ENCODE measurements at regions not wholly inside any gene's neighbourhood (a gene's known extent, or its start where the extent isn't known, plus 50 kb on each side); places are given as distances from the start of the nearest gene placed in this dataset.
"Not testable (repeated sequence)": the region's sequence is repeated elsewhere in the genome, so short reads cannot be mapped to it uniquely, and the experiment has no call there.

DNA sequence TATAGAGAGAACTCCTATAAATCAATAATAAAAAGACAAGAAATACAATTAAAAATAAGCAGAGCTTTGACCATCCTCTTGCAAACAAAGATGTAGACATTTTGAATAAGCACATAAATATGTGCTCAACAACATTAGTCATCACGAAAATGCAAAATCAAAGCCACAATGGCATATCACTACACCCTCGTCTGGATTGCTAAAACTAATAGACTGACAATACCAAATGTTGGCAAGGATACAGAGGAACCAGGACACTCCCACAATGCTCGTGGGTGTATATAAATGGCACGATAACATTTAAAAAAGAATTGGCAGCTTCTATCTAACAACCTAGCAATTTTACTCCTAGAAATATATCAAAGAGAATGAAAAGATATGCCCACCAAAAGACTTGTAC, 530.8 kb downstream of the HAPSTR1 start:
- in situ Hi-C loops (cut with MboI; ENCODE audit: low pct_unique_long_range_greater_than_20kb, low sequenced_read_pairs), result no loop called here

GRCh38 chr16:9625122-9625521, 533.7 kb downstream of the HAPSTR1 start:
- in situ Hi-C loops (cut with MboI; ENCODE audit: low pct_unique_long_range_greater_than_20kb, low sequenced_read_pairs), result no loop called here
- DNase-seq, result no peak

More for the DNA sequence above, 530.8 kb downstream of the HAPSTR1 start:
- DNase-seq, result no peak

- no peak for DNase-seq
- in situ Hi-C loops (cut with MboI; ENCODE audit: low pct_unique_long_range_greater_than_20kb, low sequenced_read_pairs), result no loop called here
These were observed 536.0 kb downstream of the HAPSTR1 start for GRCh38 chr16:9627427-9627826.

DNA sequence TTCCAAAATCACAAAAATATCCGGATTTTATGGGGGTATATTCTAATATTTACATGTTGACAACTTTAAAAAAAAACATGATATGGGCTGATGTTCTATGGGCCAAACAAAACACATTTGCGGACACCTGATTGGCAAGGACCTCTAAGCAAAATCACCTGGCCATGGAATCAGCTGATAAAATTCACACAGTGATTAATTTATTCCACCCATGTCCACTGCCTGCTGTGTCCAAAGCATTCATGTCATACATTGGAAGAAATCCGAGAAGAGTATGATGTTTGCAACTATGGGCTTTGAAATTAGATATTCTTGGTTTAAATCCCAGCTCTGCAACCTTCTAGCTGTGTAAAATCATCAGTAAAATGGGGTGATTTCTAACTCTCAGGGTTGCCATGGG, 538.7 kb downstream of the HAPSTR1 start:
- DNase-seq, result no peak
- in situ Hi-C loops (cut with MboI; ENCODE audit: low pct_unique_long_range_greater_than_20kb, low sequenced_read_pairs), result no loop called here

- in situ Hi-C loops (cut with MboI; ENCODE audit: low pct_unique_long_range_greater_than_20kb, low sequenced_read_pairs), result no loop called here
- DNase-seq, result no peak
These were observed 539.5 kb downstream of the HAPSTR1 start for GRCh38 chr16:9630985-9631384.

DNA sequence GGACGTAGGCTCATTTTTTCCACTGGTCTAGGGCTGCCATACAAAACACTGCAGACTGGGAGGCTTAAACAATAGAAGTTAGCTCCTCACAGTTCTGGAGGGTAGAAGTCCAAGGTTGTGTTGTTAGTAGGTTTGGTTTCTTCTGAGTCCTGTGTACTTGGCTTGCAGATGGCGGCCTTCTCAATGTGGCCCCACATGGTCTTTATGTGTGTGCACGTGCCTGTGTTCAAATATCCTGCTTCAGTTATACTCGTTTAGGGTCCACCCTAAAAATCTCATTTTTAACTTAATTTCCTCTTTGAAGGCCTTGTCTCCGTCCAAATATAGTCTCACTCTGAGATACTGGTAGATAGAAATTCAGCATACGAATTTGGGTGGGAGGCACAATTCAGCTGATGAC, 542.4 kb downstream of the HAPSTR1 start:
- no peak for DNase-seq
- in situ Hi-C loops (cut with MboI; ENCODE audit: low pct_unique_long_range_greater_than_20kb, low sequenced_read_pairs), result no loop called here

DNA sequence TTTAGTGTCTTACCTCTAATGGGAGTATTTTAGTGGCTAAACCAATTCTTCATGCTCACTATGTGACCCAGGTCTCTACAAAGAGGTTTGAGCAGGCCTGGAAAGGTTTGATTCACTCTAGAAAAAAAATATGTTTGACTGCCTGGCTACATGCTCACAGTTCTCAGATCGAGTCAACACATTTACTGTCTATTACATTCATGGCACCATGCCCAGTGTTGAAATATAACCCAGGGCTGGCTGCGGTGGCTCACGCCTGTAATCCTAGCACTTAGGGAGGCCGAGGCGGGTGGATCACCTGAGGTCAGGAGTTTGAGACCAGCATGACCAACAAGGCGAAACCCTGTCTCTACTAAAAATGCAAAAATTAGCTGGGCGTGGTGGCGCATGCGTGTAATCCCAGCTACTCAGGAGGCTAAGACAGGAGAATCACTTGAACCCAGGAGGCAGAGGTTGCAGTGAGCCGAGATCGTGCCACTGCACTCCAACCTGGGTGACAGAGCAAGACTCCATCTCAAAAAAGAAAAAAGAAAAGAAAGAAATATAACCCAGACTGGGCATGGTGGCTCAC, 543.8 kb downstream of the HAPSTR1 start:
- DNase-seq; in situ Hi-C loops (cut with MboI; ENCODE audit: low pct_unique_long_range_greater_than_20kb, low sequenced_read_pairs): not testable (repeated sequence)

GRCh38 chr16:9644258-9644657, 538.0 kb downstream of the GRIN2A start:
- no peak for DNase-seq
- in situ Hi-C loops (cut with MboI; ENCODE audit: low pct_unique_long_range_greater_than_20kb, low sequenced_read_pairs), result no loop called here

GRCh38 chr16:9645911-9646310, 536.3 kb downstream of the GRIN2A start:
- DNase-seq, result no peak
- in situ Hi-C loops (cut with MboI; ENCODE audit: low pct_unique_long_range_greater_than_20kb, low sequenced_read_pairs), result no loop called here

DNA sequence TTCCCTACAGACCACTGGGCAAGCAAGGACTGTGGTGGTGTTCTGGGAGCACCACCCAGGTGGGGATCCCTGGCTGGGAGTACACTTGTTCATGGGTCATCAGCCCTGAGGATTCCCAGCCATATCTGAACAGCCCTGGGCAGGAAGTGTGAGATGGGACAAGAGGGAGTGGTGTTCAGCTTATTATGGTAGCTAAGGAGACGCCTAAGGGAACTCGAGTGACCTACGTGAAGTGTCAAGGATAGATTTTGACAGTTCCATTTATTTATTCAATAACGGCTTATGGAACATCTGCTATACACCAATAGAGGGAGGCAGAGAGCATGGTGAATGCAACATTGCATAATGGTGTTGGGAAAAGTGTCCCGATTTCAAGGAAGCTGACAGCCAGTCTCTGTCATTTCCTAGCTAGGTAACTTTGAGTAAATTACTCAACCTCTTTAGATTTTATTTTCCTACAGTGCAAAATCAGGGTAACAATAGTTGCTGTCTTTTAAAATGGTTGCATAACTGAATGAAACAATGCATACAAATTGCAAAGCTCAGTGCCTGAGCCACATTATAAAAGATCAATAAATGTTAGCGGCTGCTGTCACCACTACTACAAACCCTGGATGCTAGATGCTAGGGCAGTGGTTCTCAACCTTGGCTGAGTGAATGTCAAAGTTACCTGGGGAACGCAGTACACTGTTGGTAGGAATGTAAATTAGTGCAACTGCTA, 534.1 kb downstream of the GRIN2A start:
- peak; percentile 18 for DNase-seq
- in situ Hi-C loops (cut with MboI; ENCODE audit: low pct_unique_long_range_greater_than_20kb, low sequenced_read_pairs), result no loop called here

- DNase-seq, result no peak
- in situ Hi-C loops (cut with MboI; ENCODE audit: low pct_unique_long_range_greater_than_20kb, low sequenced_read_pairs), result no loop called here
These were observed 531.9 kb downstream of the GRIN2A start for GRCh38 chr16:9650284-9650683.

DNA sequence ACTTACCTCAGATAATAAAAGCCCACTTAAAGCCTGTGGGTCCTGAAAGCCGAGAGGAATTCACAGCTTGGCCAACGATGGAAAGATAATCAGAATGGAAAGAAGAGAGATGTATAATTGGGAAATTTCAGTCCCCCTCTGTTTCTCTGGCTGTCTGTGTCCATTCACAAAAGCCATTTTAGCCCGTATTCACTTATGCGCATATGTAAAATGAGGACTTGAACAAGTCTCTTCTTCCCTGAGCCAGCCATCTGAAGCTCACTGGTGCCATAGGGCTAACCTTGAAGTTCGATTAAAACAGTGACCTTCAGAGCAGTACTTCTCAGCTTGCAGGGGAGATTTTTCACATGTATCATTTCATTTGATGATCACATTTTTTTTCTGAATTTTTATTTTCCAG, 527.2 kb downstream of the GRIN2A start:
- in situ Hi-C loops (cut with MboI; ENCODE audit: low pct_unique_long_range_greater_than_20kb, low sequenced_read_pairs), result no loop called here
- DNase-seq, result no peak

GRCh38 chr16:9657641-9658040, 524.6 kb downstream of the GRIN2A start:
- no peak for DNase-seq
- in situ Hi-C loops (cut with MboI; ENCODE audit: low pct_unique_long_range_greater_than_20kb, low sequenced_read_pairs), result no loop called here

- no peak for DNase-seq
- in situ Hi-C loops (cut with MboI; ENCODE audit: low pct_unique_long_range_greater_than_20kb, low sequenced_read_pairs), result no loop called here
These were observed 524.1 kb downstream of the GRIN2A start for GRCh38 chr16:9658164-9658563.

DNA sequence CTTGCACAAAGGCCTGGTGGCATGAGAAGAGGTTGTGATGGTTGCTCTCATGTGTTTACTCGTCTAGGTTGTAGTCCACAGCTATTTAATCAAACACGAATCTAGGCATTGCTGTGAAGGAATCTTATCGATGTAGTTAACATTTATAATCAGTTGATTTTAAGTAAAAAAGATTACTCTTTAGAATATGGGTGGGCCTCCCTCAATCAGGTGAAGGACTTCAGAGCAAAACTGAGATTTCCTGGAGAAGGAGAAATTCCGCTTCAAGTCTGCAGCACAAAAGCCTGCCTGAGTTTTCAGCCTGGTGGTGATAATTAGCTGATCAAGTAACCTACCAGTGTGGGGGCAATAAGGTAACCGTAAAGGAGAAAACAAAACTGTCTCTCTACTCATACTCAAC, 523.6 kb downstream of the GRIN2A start:
- in situ Hi-C loops (cut with MboI; ENCODE audit: low pct_unique_long_range_greater_than_20kb, low sequenced_read_pairs), result no loop called here
- DNase-seq, result no peak

DNA sequence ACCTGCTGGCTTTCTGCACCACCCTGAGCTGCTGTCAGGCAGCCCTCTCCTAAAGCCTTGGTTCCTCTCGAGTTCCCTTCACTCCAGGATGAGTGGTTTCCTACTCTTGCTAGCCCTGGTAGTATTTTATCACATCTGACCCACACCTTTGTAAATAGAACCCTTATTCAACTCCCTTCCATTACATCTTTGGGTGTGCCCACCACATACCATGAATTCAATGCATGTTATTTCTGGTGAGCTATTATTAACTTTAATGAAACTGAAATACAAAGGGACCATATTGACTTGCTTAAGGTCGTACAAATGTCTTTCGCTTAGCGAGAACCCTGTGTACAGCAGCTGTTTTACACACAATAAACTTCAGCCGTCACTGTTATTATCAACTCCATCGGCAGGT, 521.3 kb downstream of the GRIN2A start:
- DNase-seq, result no peak
- in situ Hi-C loops (cut with MboI; ENCODE audit: low pct_unique_long_range_greater_than_20kb, low sequenced_read_pairs), result no loop called here

GRCh38 chr16:9661336-9662017, 520.8 kb downstream of the GRIN2A start:
- DNase-seq, result no peak
- in situ Hi-C loops (cut with MboI; ENCODE audit: low pct_unique_long_range_greater_than_20kb, low sequenced_read_pairs), result no loop called here

DNA sequence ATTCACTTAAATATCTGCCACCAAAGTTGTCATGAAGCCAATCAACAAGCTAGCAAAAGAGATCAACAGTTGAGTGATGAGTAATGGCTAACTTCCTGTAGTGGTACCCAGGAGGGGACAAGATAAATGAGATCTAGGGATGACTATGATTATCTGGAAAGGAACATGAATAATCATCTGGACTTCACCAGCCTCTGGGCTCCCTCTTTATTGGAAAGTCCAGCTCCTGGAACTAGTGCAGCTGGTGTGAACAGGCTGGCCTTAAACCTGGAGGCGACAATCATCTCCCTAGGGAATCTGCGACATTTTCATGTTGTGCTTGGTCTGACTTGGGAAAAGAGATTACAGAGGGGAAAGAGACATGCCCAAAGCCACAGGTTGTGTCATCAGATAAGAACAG, 518.6 kb downstream of the GRIN2A start:
- DNase-seq, result no peak
- in situ Hi-C loops (cut with MboI; ENCODE audit: low pct_unique_long_range_greater_than_20kb, low sequenced_read_pairs), result no loop called here

GRCh38 chr16:9665851-9666271, 516.4 kb downstream of the GRIN2A start:
- no peak for DNase-seq
- in situ Hi-C loops (cut with MboI; ENCODE audit: low pct_unique_long_range_greater_than_20kb, low sequenced_read_pairs), result no loop called here

DNA sequence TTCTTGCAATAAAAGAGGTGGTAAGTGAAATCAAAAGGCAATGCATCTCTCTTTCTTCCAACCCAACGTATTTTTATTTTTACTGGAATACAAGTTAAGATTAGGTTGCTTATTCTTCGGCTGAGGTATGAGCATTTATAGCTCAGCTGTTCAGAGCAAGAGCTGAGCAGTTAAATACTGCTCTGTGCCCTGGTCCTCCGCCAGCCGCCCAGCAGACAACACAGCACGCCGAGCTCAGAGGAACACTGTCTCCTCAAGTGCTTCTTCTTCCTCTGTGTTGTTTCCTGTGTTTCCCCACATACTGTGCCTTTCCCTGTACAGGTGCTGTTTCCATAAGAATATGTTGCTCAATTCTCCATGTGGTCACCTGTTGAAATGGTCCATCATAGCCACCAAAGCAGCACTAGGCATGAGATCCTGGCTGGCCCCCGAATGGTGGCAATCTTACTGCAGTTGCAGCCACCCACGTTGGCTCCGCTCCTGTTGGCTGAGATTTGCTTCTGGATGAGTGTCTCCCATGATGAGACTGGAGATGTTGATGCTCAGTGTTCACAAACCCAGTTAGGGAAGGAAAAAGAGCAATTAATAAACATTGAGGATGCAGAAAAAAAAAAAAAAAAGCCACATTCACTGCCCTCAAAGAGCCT, 515.3 kb downstream of the GRIN2A start:
- in situ Hi-C loops (cut with MboI; ENCODE audit: low pct_unique_long_range_greater_than_20kb, low sequenced_read_pairs), result no loop called here

More for the DNA sequence above, 515.3 kb downstream of the GRIN2A start:
- no peak for DNase-seq
